Osteoblast (primary cell): ENCODE measurements at regions not wholly inside any gene's neighbourhood (a gene's known extent, or its start where the extent isn't known, plus 50 kb on each side); places are given as distances from the start of the nearest gene placed in this dataset.

Experiments
- DNase-seq: peaks from one replicate; pipeline ENCODE4 v3.0.0; 2011; ENCODE audit warnings: low spot score, mixed read lengths; ENCODE audit not compliant: insufficient read length; ENCODE audit errors: missing footprints
- H2AFZ ChIP-seq: 2 replicates; pipeline ENCODE4 v1.6.0; 2011; ENCODE audit warnings: mild to moderate bottlenecking, low read length
- H3K27ac ChIP-seq: 2 replicates; pipeline ENCODE4 v1.5.1; 2011; ENCODE audit warnings: mild to moderate bottlenecking, low read depth, low read length, moderate library complexity
- H3K27me3 ChIP-seq: 2 replicates; pipeline ENCODE4 v1.6.0; 2012; ENCODE audit warnings: mild to moderate bottlenecking, control low read depth, inconsistent platforms, low read length, moderate library complexity; ENCODE audit not compliant: insufficient read depth
- H3K36me3 ChIP-seq: 2 replicates; pipeline ENCODE4 v1.5.1; 2011; ENCODE audit warnings: mild to moderate bottlenecking, low read length, control low read depth, moderate library complexity; ENCODE audit not compliant: insufficient read depth
- H3K4me1 ChIP-seq: 2 replicates; pipeline ENCODE4 v1.5.1; 2011; ENCODE audit warnings: mild to moderate bottlenecking, low read length, control low read depth, moderate library complexity; ENCODE audit not compliant: insufficient read depth
- H3K4me2 ChIP-seq: 2 replicates; pipeline ENCODE4 v1.6.0; 2011; ENCODE audit warnings: mild to moderate bottlenecking, low read length; ENCODE audit not compliant: insufficient read depth
- H3K4me3 ChIP-seq: fragments of 200-600 bp; sonication (generic); 3 replicates; pipeline ENCODE4 v1.5.1; 2012; ENCODE audit warnings: mild to moderate bottlenecking, low read length, inconsistent platforms; ENCODE audit not compliant: insufficient read depth
- H3K79me2 ChIP-seq: 2 replicates; pipeline ENCODE4 v1.6.0; 2012; ENCODE audit warnings: mild to moderate bottlenecking, low read length, control low read depth, inconsistent platforms; ENCODE audit not compliant: insufficient read depth
- H3K9me3 ChIP-seq: 2 replicates; pipeline ENCODE4 v1.5.1; 2011; ENCODE audit warnings: low read depth, low read length, control low read depth
- H4K20me1 ChIP-seq: 2 replicates; pipeline ENCODE4 v1.6.0; 2012; ENCODE audit warnings: mild to moderate bottlenecking, low read length, control low read depth; ENCODE audit not compliant: insufficient read depth
- CTCF ChIP-seq: IDR thresholded peaks from 2 replicates; pipeline ENCODE4 v1.5.1; 2011; ENCODE audit warnings: mild to moderate bottlenecking, low read depth, low read length, moderate library complexity; ENCODE audit errors: extremely low read depth

- Histone ChIP-seq H3K9me3 (no peaks in the 10 kb centered on the region), H2AFZ (no peak overlapping the region), H4K20me1 (no peaks in the 10 kb centered on the region), H3K4me1 (no peaks in the 10 kb centered on the region), H3K4me3 (no peak overlapping the region), H3K27me3 (no peaks in the 10 kb centered on the region), H3K36me3 (no peaks in the 10 kb centered on the region), H3K27ac (no peak overlapping the region), H3K79me2 (no peaks in the 10 kb centered on the region), H3K4me2 (no peak overlapping the region)
- DNase-seq: no peak
- no peak for TF ChIP-seq CTCF
These were observed 482.7 kb upstream of the SYT4 start for GRCh38 chr18:43760010-43760409.

GRCh38 chr18:43772907-43773306, 495.6 kb upstream of the SYT4 start:
- H3K79me2 ChIP-seq: no peaks in the 10 kb centered on the region
- no peaks in the 10 kb centered on the region for H3K36me3 ChIP-seq
- TF ChIP-seq CTCF: no peak
- no peaks in the 10 kb centered on the region for H3K27me3 ChIP-seq
- no peaks in the 10 kb centered on the region for H4K20me1 ChIP-seq
- no peak overlapping the region for H3K27ac ChIP-seq
- H3K9me3 ChIP-seq: no peaks in the 10 kb centered on the region
- DNase-seq: no peak
- H2AFZ ChIP-seq: no peak overlapping the region
- no peak overlapping the region for H3K4me3 ChIP-seq
- H3K4me2 ChIP-seq: no peak overlapping the region
- H3K4me1 ChIP-seq: no peaks in the 10 kb centered on the region

- Histone ChIP-seq H3K4me3 (no peak overlapping the region), H4K20me1 (no peaks in the 10 kb centered on the region), H2AFZ (no peak overlapping the region), H3K36me3 (no peaks in the 10 kb centered on the region), H3K79me2 (no peaks in the 10 kb centered on the region), H3K4me1 (no peaks in the 10 kb centered on the region), H3K27ac (no peak overlapping the region), H3K9me3 (no peaks in the 10 kb centered on the region), H3K27me3 (no peaks in the 10 kb centered on the region), H3K4me2 (no peak overlapping the region)
- no peak for DNase-seq
- no peak for TF ChIP-seq CTCF
These were observed 497.2 kb upstream of the SYT4 start for GRCh38 chr18:43774497-43774896.

GRCh38 chr18:43775591-43775990, 498.3 kb upstream of the SYT4 start:
- no peak overlapping the region for H3K4me2 ChIP-seq
- no peaks in the 10 kb centered on the region for H3K27me3 ChIP-seq
- H3K36me3 ChIP-seq: no peaks in the 10 kb centered on the region
- H3K4me3 ChIP-seq: no peak overlapping the region
- no peaks in the 10 kb centered on the region for H4K20me1 ChIP-seq
- H3K9me3 ChIP-seq: no peaks in the 10 kb centered on the region
- TF ChIP-seq CTCF: no peak
- no peak for DNase-seq
- H3K79me2 ChIP-seq: no peaks in the 10 kb centered on the region
- H2AFZ ChIP-seq: no peak overlapping the region
- H3K27ac ChIP-seq: no peak overlapping the region
- H3K4me1 ChIP-seq: no peaks in the 10 kb centered on the region
